Neural cell (in vitro differentiated cells): ENCODE measurements at regions not wholly inside any gene's neighbourhood (a gene's known extent, or its start where the extent isn't known, plus 50 kb on each side); places are given as distances from the start of the nearest gene placed in this dataset.

Source experiments
- EP300 ChIP-seq: fragments of 450-650 bp; conservative IDR thresholded peaks from 2 replicates; pipeline ENCODE4 v1.6.1; 2014; ENCODE audit warnings: antibody characterized with exemption, mild to moderate bottlenecking, moderate library complexity; ENCODE audit not compliant: poor library complexity, severe bottlenecking
- EZH2 ChIP-seq: fragments of 200-600, 300-800 bp; shearing (Covaris generic), sonication (generic); IDR thresholded peaks from 2 replicates; pipeline ENCODE4 v1.6.1; 2014; ENCODE audit warnings: antibody characterized with exemption, low read length, borderline replicate concordance, mild to moderate bottlenecking; ENCODE audit not compliant: insufficient read depth, poor library complexity, severe bottlenecking
- MXI1 ChIP-seq: fragments of 450-650 bp; conservative IDR thresholded peaks from 2 replicates; pipeline ENCODE4 v1.6.1; 2014; ENCODE audit warnings: antibody characterized with exemption, mild to moderate bottlenecking; ENCODE audit not compliant: poor library complexity, severe bottlenecking
- POLR2AphosphoS5 ChIP-seq: IDR thresholded peaks from 2 replicates; pipeline ENCODE4 v1.6.1; 2012
- RAD21 ChIP-seq: fragments of 450-650 bp; conservative IDR thresholded peaks from 2 replicates; pipeline ENCODE4 v1.6.1; 2014; ENCODE audit warnings: antibody characterized with exemption, mild to moderate bottlenecking, moderate library complexity
- SMC3 ChIP-seq: fragments of 450-650 bp; conservative IDR thresholded peaks from 2 replicates; pipeline ENCODE4 v1.6.1; 2014; ENCODE audit warnings: antibody characterized with exemption, mild to moderate bottlenecking, moderate library complexity; ENCODE audit not compliant: poor library complexity
- TAF1 ChIP-seq: IDR thresholded peaks from 2 replicates; pipeline ENCODE4 v1.6.1; 2012; ENCODE audit warnings: low read depth
- TF ChIP-seq, protein P1 (sequence below): fragments of 450-650 bp; IDR thresholded peaks from 2 replicates; pipeline ENCODE4 v1.5.1; 2014; ENCODE audit warnings: antibody characterized with exemption, mild to moderate bottlenecking, moderate library complexity; ENCODE audit not compliant: poor library complexity, severe bottlenecking
- TF ChIP-seq, protein P2 (sequence below): IDR thresholded peaks from 2 replicates; pipeline ENCODE4 v1.6.1; 2012; ENCODE audit warnings: borderline replicate concordance

DNA sequence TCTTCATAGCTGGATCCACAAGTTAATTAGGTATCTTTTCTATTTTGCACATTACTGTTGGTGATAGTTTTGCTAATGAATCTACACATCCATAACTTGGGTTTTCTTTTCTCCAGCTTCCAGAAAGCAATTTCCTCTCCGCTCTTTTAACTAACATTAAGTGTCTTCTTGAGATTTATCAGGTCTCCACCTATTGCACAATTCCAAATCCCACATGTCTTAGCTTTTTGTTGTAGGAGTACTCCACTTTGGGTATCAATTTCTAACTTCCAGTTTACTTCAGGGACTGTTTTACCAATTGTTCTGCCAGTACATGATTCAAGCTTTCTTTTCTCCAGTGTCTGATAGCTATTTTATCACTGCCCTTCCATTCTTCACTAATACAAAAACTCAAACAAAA, 129.6 kb downstream of the OLFM4 start:
- TF ChIP-seq, protein P1, sequence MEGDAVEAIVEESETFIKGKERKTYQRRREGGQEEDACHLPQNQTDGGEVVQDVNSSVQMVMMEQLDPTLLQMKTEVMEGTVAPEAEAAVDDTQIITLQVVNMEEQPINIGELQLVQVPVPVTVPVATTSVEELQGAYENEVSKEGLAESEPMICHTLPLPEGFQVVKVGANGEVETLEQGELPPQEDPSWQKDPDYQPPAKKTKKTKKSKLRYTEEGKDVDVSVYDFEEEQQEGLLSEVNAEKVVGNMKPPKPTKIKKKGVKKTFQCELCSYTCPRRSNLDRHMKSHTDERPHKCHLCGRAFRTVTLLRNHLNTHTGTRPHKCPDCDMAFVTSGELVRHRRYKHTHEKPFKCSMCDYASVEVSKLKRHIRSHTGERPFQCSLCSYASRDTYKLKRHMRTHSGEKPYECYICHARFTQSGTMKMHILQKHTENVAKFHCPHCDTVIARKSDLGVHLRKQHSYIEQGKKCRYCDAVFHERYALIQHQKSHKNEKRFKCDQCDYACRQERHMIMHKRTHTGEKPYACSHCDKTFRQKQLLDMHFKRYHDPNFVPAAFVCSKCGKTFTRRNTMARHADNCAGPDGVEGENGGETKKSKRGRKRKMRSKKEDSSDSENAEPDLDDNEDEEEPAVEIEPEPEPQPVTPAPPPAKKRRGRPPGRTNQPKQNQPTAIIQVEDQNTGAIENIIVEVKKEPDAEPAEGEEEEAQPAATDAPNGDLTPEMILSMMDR: no peak
- no peak for TF ChIP-seq EP300
- TF ChIP-seq RAD21: no peak
- no peak for TF ChIP-seq SMC3
- TF ChIP-seq POLR2AphosphoS5: no peak
- TF ChIP-seq EZH2: no peak
- TF ChIP-seq, protein P2, sequence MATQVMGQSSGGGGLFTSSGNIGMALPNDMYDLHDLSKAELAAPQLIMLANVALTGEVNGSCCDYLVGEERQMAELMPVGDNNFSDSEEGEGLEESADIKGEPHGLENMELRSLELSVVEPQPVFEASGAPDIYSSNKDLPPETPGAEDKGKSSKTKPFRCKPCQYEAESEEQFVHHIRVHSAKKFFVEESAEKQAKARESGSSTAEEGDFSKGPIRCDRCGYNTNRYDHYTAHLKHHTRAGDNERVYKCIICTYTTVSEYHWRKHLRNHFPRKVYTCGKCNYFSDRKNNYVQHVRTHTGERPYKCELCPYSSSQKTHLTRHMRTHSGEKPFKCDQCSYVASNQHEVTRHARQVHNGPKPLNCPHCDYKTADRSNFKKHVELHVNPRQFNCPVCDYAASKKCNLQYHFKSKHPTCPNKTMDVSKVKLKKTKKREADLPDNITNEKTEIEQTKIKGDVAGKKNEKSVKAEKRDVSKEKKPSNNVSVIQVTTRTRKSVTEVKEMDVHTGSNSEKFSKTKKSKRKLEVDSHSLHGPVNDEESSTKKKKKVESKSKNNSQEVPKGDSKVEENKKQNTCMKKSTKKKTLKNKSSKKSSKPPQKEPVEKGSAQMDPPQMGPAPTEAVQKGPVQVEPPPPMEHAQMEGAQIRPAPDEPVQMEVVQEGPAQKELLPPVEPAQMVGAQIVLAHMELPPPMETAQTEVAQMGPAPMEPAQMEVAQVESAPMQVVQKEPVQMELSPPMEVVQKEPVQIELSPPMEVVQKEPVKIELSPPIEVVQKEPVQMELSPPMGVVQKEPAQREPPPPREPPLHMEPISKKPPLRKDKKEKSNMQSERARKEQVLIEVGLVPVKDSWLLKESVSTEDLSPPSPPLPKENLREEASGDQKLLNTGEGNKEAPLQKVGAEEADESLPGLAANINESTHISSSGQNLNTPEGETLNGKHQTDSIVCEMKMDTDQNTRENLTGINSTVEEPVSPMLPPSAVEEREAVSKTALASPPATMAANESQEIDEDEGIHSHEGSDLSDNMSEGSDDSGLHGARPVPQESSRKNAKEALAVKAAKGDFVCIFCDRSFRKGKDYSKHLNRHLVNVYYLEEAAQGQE: no peak
- no peak for TF ChIP-seq TAF1
- no peak for TF ChIP-seq MXI1
